GM19025 (cell line): ENCODE measurements at regions not wholly inside any gene's neighbourhood (a gene's known extent, or its start where the extent isn't known, plus 50 kb on each side); places are given as distances from the start of the nearest gene placed in this dataset.

Source experiments
- ATAC-seq: cut with Tn5 transposase; IDR thresholded peaks from one replicate; pipeline ENCODE4 v1.9.1; 2021; ENCODE audit warnings: mild to moderate bottlenecking, low read depth, moderate library complexity; ENCODE audit not compliant: unreplicated experiment

DNA sequence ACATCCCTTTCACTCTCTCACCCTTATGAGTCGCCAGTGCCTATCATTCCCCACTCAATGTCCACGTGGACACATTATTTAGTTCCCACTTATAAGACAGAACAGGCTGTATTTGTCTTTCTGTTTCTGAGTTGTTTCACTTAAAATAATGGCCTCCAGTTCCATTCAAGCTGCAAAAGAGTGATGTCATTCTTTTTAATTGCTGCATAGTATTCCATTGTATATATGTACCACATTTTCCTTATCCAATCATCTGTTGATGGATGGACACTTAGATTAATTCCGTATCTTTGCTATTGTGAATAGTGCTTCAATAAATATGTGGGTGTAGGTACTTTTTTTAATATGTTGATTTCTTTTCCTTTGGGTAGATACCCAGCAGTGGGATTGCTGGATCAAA is 79.1 kb downstream of the ZNF365 start:
- ATAC-seq = no peak

DNA sequence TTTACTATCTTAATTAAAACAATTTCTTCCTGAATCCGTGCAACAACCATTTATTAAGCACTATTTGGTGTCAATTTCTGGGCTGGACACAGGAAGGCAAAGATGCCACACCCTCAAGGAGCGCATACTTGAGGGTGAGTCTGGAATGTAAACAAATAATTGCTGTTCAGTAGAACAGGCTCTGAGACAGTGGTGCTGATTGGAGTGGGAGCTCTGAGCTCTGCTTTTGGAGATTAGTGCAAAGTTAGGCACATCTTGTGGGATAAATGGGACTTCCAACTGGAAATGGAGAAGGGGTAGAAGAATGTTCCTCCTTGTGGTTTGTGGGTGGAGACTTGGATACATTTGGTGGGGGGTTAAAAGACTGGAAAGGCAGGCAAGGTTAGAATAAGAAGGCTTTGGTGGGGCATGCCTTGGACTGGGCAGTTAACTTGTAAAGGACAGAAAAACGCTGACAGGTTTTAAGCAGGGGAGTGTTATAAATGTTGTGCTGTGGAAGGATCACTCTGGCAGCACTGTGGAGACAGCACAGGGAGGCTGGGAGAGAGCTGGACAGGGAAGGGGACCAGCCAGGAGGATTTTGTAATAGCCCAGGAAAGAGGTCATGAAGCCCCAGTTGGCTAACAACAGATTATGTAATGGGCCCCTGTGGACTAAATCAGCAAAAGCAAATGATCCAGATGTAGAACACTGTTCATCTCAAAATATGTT is 80.7 kb downstream of the ZNF365 start:
- ATAC-seq = no peak

DNA sequence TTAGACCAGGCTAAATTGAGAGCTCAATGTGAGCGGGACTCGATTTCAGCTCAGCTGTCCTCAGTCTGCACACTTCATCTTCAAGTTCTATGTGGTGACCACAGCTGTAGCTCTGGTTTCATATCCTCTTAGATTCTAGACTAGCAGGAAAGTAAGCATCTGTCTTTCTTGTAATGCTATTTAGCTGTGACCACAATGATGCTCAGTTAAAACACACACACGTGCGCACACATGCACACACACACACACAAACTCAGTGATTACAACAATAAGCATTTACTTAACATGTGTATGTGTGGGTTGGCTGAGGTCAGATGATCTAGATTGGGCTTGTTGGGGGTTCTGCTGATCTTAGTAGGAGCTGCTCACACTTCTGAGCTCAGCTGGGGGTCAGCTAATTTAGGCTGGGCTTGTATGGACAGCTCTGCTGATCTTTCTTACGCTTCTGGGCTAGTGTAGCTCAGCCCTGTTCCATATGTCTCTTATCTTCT is 82.5 kb downstream of the ZNF365 start:
- ATAC-seq = peak; percentile 97

DNA sequence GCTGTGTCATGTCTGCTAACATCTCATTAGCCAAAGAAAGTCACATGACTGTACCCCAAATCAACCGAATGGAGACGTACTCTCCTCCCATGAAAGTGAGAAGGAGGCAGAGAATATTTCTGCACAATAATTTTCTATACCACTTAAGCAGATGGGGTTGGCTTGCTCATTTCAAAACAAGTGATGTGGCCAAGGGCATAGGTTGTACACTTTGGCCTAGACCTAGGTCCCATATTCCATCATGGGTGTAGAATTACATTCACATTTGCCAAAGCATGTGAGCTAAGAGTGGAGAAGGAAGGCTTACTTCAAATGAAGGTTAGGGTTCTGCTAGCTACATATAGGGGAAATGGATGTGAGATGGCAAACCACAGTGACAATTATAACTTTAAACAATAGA is 83.0 kb downstream of the ZNF365 start:
- no peak for ATAC-seq

DNA sequence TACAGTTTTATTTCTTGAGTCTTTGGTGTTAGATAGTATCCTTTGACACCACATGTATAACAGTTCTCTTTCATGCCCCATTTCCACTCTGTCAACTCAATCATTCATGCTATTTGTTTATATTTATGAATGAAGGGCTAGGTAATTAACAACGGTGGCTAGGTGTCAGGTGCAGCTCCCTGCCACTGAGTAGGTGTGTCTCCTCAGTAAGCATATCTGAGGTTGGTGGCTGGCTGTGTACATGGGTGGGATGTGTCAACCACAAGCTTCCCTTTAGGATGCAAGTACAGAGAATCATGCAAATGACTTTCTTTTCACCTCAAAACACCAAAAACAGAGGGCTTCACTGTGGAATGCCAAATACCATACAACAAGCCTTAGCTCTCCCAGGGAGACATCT is 83.4 kb downstream of the ZNF365 start:
- no peak for ATAC-seq

DNA sequence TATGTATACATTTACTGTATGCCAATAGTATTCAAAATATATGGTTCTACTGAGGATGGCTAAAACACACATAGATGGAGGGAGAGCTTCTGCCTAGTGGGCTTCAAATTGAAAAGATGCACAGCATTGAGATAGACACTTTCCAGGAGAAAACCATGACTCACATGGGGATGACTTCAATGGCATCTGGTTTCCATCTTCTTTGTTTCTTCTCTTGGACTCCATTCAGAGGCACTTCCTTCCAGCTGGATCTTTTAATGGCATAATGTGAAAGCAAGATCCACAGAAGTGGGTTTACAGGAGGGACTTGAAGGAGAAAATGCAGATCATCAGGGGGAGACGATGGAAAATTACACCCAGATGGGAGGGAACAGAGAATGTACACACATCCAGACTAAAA is 84.9 kb downstream of the ZNF365 start:
- ATAC-seq = no peak

DNA sequence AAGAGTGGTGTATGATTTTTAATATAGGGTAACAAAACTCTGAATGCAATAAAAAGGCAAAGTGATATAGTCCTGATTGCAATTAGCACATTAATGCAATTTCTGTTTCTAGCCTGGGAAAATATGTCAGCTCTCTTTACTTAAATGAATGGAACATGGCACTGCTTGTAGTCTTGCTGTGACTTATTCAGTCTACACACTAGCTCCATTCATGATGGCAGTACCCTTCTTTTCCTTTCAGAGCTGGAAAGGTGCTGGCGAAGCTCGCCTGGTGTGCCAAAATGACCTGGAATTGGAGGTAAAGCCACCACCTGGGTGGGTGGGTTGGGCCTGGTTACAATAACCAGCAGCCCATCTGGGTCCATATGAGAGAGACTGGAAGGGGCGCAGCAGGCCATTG is 85.3 kb downstream of the ZNF365 start:
- ATAC-seq = no peak

DNA sequence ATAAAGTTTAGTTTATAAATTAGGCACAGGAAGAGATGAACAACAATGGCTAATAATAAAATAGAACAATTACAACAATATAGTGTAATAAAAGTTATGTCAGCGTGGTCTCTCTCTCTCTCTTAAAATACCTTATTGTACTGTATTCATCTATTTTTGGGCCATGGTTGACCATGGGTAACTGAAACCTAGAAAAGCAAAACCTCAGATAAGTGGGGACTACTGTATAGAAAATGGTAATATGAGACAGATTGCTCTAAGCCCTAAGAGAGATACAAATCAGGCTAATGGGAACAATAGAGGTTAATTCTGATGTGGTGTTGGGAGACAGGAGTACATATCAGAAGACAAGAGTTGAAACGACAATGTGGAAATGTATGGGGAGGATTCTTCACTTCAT is 86.2 kb downstream of the ZNF365 start:
- no peak for ATAC-seq

DNA sequence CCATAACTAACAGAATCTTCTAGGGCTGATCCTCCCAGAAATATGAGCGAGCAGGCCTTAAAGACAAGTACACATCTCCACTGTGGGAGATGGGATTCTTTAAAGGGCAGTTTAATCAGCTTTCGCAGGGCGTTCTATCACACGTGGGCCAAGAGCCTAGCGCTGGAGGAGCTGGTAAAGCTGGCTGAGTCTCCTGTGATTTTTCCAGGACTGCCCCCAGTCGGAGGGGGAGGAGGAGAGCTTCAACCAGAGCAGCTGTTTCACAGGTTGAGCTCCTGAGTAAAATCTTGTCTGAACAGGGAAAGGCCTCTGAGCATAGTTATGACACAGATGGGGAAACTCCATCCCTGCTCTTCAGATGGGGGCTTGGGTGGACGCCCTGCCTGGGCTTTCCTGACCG is 87.0 kb downstream of the ZNF365 start:
- ATAC-seq = no peak

DNA sequence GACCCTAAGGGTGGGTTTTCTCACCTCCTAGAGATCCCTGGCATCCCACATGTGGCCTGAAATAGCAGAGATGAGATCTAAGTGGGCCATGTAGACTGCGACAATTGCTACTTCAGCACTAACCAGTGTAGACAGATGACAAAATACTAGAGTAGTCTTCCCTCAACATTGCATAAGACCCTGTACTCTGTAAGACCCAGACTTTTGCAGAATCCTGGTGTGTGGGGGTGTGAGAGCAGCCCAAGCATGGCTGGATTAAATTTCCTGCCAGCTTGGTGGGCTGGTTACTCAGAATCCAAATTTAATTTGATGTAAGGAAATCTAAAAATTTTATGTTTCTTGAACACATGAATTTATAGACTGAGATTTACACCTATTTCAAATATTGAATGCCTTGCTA is 88.3 kb downstream of the ZNF365 start:
- ATAC-seq = no peak

DNA sequence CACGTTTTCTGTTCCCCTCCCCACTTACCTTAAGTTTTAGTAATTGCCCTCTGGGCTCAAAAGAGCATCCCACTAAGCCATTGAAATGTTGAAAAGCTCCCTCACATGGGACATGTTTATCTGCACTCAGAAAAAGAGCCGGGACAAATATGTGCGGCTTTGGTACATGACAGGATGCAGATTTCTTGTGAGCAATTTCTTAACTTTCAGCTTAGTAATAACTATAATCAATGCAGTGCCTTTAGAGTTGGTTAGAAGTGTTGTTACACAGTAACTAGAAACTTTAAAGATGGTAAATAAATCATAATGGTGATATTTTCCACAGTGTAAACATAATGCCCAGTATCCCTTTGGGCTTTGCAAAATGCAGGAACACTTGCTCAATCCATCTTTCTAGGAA is 89.2 kb downstream of the ZNF365 start:
- ATAC-seq = no peak

DNA sequence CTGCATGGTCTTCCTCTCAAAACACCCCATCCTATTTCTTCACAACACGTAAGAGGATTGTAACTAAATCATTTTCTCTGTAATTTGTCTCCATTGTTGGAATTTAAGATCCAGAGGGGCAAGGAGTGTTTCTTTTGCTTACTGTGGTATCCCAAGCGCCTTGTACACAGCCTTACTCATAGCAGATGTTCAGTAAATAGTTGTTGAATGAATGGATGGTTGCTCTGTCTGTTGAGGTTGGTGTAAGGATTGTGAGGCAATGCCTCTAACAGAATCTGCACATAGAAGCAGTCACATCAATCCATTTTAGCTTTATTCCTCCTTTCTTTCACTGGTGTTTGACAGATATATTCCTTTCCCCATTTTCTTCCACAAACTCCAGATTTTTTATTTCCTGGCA is 90.1 kb downstream of the ZNF365 start:
- ATAC-seq = no peak

DNA sequence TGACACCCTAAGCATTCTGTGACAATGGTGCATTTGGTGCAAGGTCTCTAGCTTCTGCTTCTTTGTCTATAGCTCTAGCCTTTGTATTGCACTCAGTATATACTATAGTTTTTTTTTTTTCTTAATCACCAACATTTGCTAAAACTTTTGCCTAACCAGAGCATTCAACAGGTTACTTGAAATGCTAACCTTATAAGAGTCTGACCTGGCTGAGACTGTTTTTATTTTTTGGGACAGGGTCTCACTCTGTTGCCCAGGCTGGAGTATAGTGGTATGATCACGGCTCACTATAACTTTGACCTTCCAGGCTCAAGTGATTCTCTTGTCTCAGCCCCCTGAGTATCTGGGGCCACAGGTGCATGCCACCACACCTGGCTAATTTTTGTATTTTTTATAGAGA is 92.4 kb downstream of the ZNF365 start:
- no peak for ATAC-seq

DNA sequence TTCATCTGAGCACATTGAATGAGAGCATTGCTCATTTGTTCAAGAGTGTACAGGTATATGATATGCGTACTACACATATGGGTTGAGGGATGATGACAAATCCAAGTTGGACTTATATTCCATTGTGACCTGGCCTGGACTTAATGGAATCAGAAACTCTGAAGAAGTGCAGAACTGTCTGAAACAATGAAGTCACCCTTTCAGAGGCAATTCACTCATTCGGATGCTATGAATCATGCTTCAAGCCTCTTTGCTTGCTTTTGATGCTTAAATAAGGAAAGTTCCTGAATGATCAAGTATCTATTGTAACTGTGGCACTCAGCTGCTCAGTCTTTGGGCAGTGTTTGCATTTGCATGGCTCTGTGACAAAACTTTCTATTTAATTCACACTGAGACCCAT is 93.4 kb downstream of the ZNF365 start:
- no peak for ATAC-seq

DNA sequence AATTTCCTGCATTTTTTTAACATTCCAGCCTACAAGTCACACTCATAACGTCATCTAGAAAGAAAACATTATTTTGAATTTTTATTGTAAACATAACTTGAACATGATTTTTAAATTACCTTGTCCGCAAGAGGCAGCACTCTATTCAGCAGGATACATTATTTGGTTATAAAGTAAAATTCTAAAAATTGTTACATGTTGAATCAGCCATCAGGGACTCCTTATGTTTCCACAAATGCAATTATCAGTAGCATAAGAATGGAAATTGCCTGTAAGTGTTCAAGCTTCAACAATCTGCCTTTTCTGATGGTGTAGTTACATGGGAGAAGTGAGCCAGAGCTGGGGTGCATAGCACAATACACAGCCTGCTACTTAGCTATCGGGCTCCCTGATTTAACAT is 97.5 kb downstream of the ZNF365 start:
- no peak for ATAC-seq

DNA sequence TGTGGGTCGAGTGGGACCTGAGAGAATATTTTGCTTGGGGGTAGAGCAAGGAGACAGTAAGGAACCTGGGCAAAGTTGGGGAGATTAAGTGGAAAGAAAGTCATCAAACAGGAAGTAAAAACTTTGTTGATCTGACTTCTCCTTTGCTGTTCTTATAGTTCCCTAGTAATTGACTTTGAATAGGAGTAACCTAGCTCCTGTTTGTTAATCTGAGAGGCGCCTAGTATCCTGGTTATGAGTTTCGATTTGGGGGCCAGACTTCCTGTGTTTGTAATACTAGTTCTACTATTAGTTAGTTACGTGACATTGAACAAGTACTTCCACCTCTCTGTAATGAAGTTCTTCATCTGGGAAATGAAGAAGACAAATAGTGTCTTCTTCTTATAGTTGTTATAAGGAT is 99.1 kb downstream of the ZNF365 start:
- no peak for ATAC-seq

DNA sequence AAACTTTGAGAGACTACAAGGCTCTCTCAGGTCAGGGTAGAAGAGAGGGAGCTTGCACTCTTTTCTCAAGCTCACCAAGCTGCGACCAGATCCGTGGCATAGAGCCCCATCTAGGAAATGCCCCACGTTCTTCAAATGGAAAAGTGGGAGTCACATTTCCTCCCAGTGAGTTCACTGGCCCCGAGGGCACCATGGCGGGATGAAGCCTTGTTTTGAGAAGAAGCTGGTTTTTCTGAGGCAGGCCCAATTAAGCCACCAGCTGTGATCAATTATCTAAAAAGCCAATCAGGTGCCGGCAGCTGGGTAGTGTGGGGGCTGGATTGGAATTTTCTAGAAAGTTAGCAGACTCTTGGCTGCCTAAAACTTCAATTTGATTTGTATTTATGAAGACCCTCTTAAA is 101.4 kb downstream of the ZNF365 start:
- ATAC-seq = no peak

DNA sequence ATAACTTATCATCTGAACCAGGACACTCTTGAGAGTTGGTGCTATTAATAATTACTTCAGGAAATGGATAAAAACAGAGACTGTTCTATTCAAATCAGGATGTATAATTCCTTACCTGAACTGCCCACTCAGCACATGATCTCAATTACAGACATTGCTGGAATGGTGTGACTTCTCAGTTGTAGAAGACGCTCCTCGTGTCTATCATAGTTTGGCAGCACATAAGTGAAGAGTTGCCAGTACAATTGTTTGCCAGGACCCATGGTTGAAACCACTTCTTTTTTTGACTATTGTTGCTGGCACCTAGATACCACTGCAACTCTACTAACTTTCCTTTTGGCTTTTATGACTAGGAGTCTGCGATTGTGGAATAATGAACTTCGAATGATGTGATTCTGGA is 105.4 kb downstream of the ZNF365 start:
- no peak for ATAC-seq

DNA sequence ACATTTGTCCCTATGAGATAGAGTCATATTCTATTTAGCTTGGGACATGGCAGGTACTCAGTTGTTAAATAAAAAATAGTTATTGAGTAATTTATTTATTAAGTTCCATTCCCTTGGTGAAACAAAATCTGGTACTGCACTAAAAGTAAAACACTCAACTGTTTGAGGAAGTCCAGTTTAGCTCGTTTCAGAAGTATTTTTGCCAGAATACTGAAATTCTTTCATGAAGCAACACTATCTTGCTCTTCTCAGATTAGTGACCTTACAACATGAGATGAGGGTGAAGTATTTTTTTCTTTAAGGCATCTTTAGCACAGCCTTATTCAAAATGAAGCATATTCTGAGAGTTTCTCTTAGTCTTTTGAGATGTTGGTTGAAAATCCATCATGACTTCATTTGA is 106.0 kb downstream of the ZNF365 start:
- ATAC-seq = no peak

DNA sequence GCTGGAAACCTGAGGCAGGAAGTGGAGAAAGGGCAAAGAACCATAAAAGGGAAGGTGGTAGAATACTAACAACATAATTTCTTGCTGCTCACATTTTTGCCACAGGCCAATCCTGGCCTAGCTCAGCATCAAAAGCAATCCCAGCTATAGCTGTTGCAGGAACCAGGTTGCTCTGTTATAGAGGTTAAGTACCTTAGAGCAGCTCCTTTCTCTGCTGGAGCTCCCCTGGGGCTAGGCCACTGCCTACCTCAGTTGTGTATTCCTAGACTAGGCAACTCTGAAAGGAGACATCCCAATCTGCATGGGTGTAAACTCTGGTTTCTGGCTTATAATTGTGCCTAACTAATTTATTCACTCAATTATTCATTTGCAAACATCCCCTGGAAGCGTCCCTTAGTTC is 108.4 kb downstream of the ZNF365 start:
- no peak for ATAC-seq

DNA sequence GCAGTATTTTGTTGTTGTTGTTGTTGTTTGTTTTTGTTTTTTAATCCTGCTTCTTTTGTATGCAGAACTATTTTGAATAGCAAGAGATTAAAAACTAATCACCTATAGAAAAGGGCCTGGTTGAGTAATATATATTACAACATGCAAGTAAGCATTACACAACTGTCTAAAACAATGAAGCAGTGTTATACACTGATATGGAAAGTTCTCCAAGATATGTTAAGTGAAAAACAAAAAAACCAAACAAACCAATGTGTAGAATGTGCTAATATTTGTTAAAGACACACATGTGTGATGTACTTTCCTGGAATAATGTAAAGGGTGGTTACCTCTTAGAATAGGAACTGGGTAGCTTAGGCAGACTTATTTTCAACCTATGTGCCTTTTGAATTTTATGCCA is 117.4 kb downstream of the ZNF365 start:
- no peak for ATAC-seq

DNA sequence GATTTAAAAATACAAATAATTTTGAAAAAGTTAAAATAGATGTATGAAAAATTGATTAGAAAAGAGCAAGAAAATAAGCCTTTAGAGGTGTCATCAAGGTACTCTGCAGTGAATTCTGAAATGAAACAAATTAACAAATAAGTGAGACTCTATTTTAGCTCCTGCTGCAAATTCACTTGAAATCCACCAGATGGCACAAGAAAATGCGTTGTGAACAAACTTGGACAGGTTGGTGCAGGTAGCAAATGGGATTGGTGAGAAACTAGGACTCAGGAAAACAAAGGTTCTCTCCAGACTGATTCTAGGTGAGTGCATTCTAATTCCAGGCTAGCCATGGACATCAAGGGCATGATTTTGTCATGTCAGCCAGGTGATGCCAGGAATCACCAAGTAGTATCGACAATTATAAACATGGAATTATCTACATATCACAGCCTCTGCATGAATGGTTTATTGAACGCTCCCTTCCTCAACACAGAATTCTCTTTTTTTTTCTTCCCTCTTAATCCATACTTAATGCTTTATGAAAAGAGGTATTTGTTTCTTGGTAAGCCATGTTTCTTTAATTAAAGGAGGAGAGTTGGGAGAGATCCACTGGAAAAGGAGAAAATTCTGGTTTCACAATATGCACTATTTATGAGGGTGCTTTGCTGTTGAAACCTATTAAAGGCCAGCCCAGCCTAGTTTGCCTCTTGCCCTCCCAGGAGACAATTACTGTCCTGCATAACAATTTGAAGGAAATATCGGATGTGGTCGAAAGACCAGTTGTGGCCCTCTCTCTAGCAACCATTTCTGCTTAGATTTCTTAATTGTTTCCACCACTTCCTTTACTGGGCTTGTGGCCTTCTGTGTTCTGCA is 118.1 kb downstream of the ZNF365 start:
- no peak for ATAC-seq
